ENCODE measurements at regions not wholly inside any gene's neighbourhood (a gene's known extent, or its start where the extent isn't known, plus 50 kb on each side); places are given as distances from the start of the nearest gene placed in this dataset.

GRCh38 chr4:181308476-181309312 is 934.5 kb upstream of the TENM3 start:
- DNase-seq = no peak

GRCh38 chr4:181312066-181312465 is 931.1 kb upstream of the TENM3 start:
- DNase-seq = no peak

- DNase-seq = no peak
These were observed 923.6 kb upstream of the TENM3 start for GRCh38 chr4:181319629-181320028.

GRCh38 chr4:181323061-181323460 is 920.1 kb upstream of the TENM3 start:
- DNase-seq = no peak

- no peak for DNase-seq
These were observed 912.5 kb upstream of the TENM3 start for GRCh38 chr4:181330654-181331201.

GRCh38 chr4:181331214-181331613 is 912.0 kb upstream of the TENM3 start:
- no peak for DNase-seq

- peak; percentile 27 for DNase-seq
These were observed 897.3 kb upstream of the TENM3 start for GRCh38 chr4:181345931-181346330.

- no peak for DNase-seq
These were observed 892.4 kb upstream of the TENM3 start for GRCh38 chr4:181350615-181351415.

GRCh38 chr4:181364504-181364903 is 878.7 kb upstream of the TENM3 start:
- DNase-seq = peak; percentile 35

GRCh38 chr4:181365671-181366070 is 877.5 kb upstream of the TENM3 start:
- DNase-seq = no peak

- DNase-seq = no peak
These were observed 871.2 kb upstream of the TENM3 start for GRCh38 chr4:181372014-181372413.

GRCh38 chr4:181376058-181376457 is 867.1 kb upstream of the TENM3 start:
- DNase-seq = no peak

- no peak for DNase-seq
These were observed 855.1 kb upstream of the TENM3 start for GRCh38 chr4:181388061-181388460.

GRCh38 chr4:181416966-181417365 is 826.2 kb upstream of the TENM3 start:
- no peak for DNase-seq

GRCh38 chr4:181418496-181418895 is 824.7 kb upstream of the TENM3 start:
- DNase-seq = no peak

- DNase-seq = no peak
These were observed 822.3 kb upstream of the TENM3 start for GRCh38 chr4:181420950-181421349.

GRCh38 chr4:181424362-181425016 is 818.7 kb upstream of the TENM3 start:
- no peak for DNase-seq

GRCh38 chr4:181427076-181427475 is 816.1 kb upstream of the TENM3 start:
- DNase-seq = peak; percentile 21

- no peak for DNase-seq
These were observed 812.2 kb upstream of the TENM3 start for GRCh38 chr4:181431006-181431405.

GRCh38 chr4:181431661-181432060 is 811.5 kb upstream of the TENM3 start:
- no peak for DNase-seq

- no peak for DNase-seq
These were observed 810.9 kb upstream of the TENM3 start for GRCh38 chr4:181432335-181432734.

- no peak for DNase-seq
These were observed 805.3 kb upstream of the TENM3 start for GRCh38 chr4:181437895-181438294.

GRCh38 chr4:181438641-181439040 is 804.6 kb upstream of the TENM3 start:
- no peak for DNase-seq
